Neuron (in vitro differentiated cells): ENCODE measurements at regions not wholly inside any gene's neighbourhood (a gene's known extent, or its start where the extent isn't known, plus 50 kb on each side); places are given as distances from the start of the nearest gene placed in this dataset.

Experiments
- H2AFZ ChIP-seq: one replicate; pipeline ENCODE4 v1.6.1; 2013; ENCODE audit warnings: low read depth, mild to moderate bottlenecking, inconsistent platforms, low read length, moderate library complexity
- H3K27me3 ChIP-seq: one replicate; pipeline ENCODE4 v1.6.1; 2013; ENCODE audit warnings: low read length; ENCODE audit not compliant: insufficient read depth
- H3K36me3 ChIP-seq: one replicate; pipeline ENCODE4 v1.6.1; 2013; ENCODE audit warnings: low read length; ENCODE audit not compliant: insufficient read depth
- H3K4me1 ChIP-seq: one replicate; pipeline ENCODE4 v1.6.1; 2013; ENCODE audit warnings: low read length; ENCODE audit not compliant: insufficient read depth
- H3K4me3 ChIP-seq: 2 replicates; pipeline ENCODE4 v1.5.1; 2013; ENCODE audit warnings: mild to moderate bottlenecking, low read length, moderate library complexity
- H3K9me3 ChIP-seq: one replicate; pipeline ENCODE4 v1.6.1; 2013; ENCODE audit warnings: low read length

DNA sequence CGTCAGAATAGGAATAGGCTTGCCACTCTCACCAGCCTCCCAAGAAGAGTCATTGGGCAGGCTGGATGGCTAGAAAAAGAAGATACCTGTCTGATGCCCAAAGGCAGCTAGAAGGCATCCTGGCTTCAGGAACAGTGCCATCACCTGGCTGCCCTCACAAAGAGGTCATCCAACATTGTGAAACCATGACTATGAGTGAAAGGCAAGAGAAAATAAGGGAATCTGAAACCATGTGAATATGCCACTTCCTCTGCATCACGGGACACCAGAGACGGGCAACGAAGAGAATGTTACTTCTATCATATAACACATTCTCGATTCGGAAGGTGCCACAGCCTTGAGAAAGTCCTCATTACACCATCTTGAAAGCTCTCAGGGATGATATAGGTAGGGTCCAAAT lies 182.0 kb downstream of the DAD1 start:
- Histone ChIP-seq H3K4me1 (peaks cover 4% of the 10 kb centered on the region), H3K36me3 (no peaks in the 10 kb centered on the region), H3K4me3 (no peak overlapping the region), H3K9me3 (no peaks in the 10 kb centered on the region), H2AFZ (no peak overlapping the region), H3K27me3 (no peaks in the 10 kb centered on the region)

- no peak overlapping the region for H3K4me3 ChIP-seq
- H3K4me1 ChIP-seq, result no peaks in the 10 kb centered on the region
- H3K27me3 ChIP-seq, result no peaks in the 10 kb centered on the region
- no peaks in the 10 kb centered on the region for H3K9me3 ChIP-seq
- H3K36me3 ChIP-seq, result no peaks in the 10 kb centered on the region
- H2AFZ ChIP-seq, result no peak overlapping the region
These were observed 183.8 kb downstream of the DAD1 start for GRCh38 chr14:22405201-22405600.

DNA sequence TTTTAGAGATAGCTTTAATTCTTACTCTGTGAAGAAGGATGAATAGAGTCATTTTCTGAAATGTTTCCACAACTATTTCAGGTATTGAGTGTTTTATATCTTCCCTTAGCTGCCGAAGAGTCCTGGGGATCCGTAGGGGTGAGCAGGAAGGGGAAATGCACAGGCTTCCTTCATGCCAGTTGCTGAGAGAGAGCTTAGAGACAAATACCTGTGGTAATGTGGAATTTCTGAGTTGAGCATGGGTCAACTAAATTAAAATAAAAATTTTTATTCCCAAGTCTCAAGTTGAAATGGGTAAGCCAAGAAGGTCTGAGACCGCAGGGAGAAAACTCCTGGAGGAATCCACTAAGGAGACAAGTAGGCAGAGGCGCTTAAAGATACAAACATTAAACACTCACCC lies 185.7 kb downstream of the DAD1 start:
- no peak overlapping the region for H3K4me3 ChIP-seq
- H3K36me3 ChIP-seq, result no peaks in the 10 kb centered on the region
- H2AFZ ChIP-seq, result no peak overlapping the region
- H3K9me3 ChIP-seq, result no peaks in the 10 kb centered on the region
- no peaks in the 10 kb centered on the region for H3K27me3 ChIP-seq
- H3K4me1 ChIP-seq, result no peaks in the 10 kb centered on the region

- H3K9me3 ChIP-seq, result no peaks in the 10 kb centered on the region
- H3K36me3 ChIP-seq, result no peaks in the 10 kb centered on the region
- no peak overlapping the region for H2AFZ ChIP-seq
- no peaks in the 10 kb centered on the region for H3K27me3 ChIP-seq
- H3K4me1 ChIP-seq, result peaks cover 2% of the 10 kb centered on the region
- no peak overlapping the region for H3K4me3 ChIP-seq
These were observed 188.3 kb downstream of the DAD1 start for GRCh38 chr14:22400655-22401259.

DNA sequence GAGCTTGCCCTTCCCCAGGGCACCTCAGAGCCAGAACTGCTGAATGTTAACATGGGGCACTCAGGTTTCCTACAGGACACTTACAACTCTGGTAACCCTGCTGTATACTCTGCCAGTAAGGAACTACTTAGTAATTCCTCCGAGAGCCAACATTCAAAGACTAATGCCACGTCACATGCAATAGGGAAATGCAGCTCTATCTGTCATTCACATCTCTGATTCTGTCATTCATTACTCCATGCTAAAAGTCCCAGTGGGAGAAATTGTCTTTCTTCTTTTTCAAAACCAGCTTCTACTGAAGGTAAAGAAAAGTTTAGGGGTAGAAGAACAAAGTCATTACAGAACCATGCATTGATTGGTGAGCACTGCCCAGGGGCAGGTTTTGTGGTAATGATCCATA lies 189.2 kb downstream of the DAD1 start:
- Histone ChIP-seq H3K27me3 (no peaks in the 10 kb centered on the region), H3K4me1 (peaks cover 2% of the 10 kb centered on the region), H3K4me3 (no peak overlapping the region), H2AFZ (no peak overlapping the region), H3K9me3 (no peaks in the 10 kb centered on the region), H3K36me3 (no peaks in the 10 kb centered on the region)

DNA sequence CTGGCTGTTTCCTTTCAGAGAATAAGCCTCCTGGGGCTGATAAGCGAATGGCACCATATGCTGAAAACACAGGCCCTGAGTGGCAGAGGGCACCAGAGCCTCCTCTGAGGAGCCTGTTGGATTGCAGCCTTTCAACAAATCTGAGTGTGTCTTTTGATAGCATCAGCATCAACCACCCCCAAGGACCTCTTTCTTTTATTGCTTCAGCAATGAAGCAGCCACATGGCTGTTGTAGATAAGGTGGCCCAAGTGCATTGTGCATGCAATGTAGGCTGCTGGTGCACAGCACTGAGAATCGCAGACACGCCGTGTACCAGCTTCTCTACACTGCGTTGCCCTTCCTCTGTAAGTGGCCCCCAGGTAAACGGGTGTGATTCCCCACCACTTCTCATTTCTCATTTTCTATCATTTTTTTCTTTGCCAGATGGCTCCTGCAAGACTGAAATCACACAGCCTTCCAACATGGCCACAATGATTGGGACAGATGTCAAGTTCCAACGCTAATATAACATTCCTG lies 191.7 kb downstream of the DAD1 start:
- H2AFZ ChIP-seq, result no peak overlapping the region
- peaks cover 2% of the 10 kb centered on the region for H3K4me1 ChIP-seq
- H3K36me3 ChIP-seq, result no peaks in the 10 kb centered on the region
- no peak overlapping the region for H3K4me3 ChIP-seq
- no peaks in the 10 kb centered on the region for H3K9me3 ChIP-seq
- H3K27me3 ChIP-seq, result no peaks in the 10 kb centered on the region

- Histone ChIP-seq H3K9me3 (no peaks in the 10 kb centered on the region), H3K36me3 (no peaks in the 10 kb centered on the region), H3K27me3 (no peaks in the 10 kb centered on the region), H2AFZ (no peak overlapping the region), H3K4me1 (peaks cover 4% of the 10 kb centered on the region), H3K4me3 (no peak overlapping the region)
These were observed 193.2 kb downstream of the DAD1 start for GRCh38 chr14:22395803-22396202.

DNA sequence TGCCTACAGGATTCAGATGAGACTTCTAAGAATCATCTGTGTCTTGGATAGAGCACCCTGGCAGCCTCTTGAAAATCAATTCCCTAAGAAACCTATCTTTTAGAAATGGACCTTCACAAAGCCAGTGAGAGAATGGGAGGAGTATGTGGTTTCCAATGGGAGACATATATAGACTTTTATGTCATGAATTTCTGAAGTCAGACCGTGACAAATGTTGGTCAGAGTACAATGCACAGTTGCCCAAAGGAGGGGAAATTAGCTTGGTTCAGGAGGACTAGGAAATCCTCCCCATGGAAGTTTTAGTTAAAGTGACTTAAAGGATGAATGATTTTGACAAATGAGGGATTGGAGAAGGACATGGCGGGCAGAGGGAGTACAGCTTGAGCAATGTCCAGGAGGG lies 194.4 kb downstream of the DAD1 start:
- H3K9me3 ChIP-seq, result no peaks in the 10 kb centered on the region
- no peak overlapping the region for H2AFZ ChIP-seq
- H3K36me3 ChIP-seq, result no peaks in the 10 kb centered on the region
- H3K4me3 ChIP-seq, result no peak overlapping the region
- H3K27me3 ChIP-seq, result no peaks in the 10 kb centered on the region
- H3K4me1 ChIP-seq, result peaks cover 4% of the 10 kb centered on the region

GRCh38 chr14:22393796-22394195 lies 195.2 kb downstream of the DAD1 start:
- H3K27me3 ChIP-seq, result no peaks in the 10 kb centered on the region
- H3K36me3 ChIP-seq, result no peaks in the 10 kb centered on the region
- no peak overlapping the region for H3K4me3 ChIP-seq
- H3K4me1 ChIP-seq, result peaks cover 4% of the 10 kb centered on the region
- H3K9me3 ChIP-seq, result no peaks in the 10 kb centered on the region
- H2AFZ ChIP-seq, result no peak overlapping the region

DNA sequence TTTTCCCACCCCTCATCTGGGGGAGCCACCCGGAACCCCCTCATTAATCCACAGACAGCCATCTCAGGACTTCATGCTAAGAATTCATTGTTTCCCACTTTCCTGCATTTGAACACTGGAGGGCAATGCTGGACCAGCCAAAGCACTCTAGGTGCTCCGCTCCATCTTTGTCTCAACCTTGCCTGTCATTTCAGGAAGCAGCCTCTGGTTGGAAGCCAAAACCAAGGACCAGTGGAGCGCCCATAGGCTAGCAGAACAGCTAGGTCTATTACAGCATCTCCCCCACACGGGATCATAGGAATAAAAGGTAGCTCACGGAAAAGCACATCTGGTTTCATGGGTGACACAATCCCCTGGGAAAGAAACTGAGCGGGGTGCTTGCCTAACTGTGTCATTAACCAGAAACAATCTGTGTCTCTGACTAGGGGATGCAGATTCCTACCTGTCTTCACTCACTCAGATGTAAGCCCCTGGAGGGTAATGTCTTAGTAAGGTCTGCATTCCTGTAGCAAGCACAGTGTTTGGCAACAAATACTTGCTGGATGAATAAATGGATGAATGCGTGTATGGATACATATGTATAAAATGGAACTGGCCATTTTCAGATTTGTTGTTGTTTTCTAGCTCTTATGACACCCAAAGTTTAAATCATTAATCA lies 197.0 kb downstream of the DAD1 start:
- no peaks in the 10 kb centered on the region for H3K9me3 ChIP-seq
- no peaks in the 10 kb centered on the region for H3K27me3 ChIP-seq
- H3K4me3 ChIP-seq, result no peak overlapping the region
- H2AFZ ChIP-seq, result no peak overlapping the region
- H3K36me3 ChIP-seq, result no peaks in the 10 kb centered on the region
- peaks cover 3% of the 10 kb centered on the region for H3K4me1 ChIP-seq

- Histone ChIP-seq H3K27me3 (no peaks in the 10 kb centered on the region), H3K9me3 (no peaks in the 10 kb centered on the region), H3K4me1 (peaks cover 2% of the 10 kb centered on the region), H2AFZ (no peak overlapping the region), H3K36me3 (no peaks in the 10 kb centered on the region), H3K4me3 (no peak overlapping the region)
These were observed 198.1 kb downstream of the DAD1 start for GRCh38 chr14:22390824-22391461.

DNA sequence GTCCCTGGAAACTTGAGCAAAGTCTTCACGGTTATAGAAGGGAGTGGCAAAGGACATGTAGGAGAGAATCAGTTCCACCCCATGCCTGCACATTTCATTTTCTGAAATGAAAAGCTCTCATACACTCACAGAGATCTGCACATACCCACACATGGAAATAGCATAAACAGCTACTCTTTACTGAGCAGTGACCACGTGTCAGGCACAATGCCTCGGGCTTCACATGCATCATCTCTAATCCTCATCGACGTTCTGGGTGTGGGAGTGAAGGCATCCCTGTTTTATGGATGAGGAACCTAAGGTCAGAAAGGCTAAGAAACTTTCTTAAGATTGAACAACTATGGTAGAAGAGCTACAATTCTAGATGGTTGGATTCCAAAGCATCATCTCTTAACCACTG lies 198.8 kb downstream of the DAD1 start:
- H3K9me3 ChIP-seq, result no peaks in the 10 kb centered on the region
- H3K4me3 ChIP-seq, result no peak overlapping the region
- H3K36me3 ChIP-seq, result no peaks in the 10 kb centered on the region
- no peak overlapping the region for H2AFZ ChIP-seq
- peaks cover under 1% of the 10 kb centered on the region for H3K27me3 ChIP-seq
- H3K4me1 ChIP-seq, result peaks cover 2% of the 10 kb centered on the region

DNA sequence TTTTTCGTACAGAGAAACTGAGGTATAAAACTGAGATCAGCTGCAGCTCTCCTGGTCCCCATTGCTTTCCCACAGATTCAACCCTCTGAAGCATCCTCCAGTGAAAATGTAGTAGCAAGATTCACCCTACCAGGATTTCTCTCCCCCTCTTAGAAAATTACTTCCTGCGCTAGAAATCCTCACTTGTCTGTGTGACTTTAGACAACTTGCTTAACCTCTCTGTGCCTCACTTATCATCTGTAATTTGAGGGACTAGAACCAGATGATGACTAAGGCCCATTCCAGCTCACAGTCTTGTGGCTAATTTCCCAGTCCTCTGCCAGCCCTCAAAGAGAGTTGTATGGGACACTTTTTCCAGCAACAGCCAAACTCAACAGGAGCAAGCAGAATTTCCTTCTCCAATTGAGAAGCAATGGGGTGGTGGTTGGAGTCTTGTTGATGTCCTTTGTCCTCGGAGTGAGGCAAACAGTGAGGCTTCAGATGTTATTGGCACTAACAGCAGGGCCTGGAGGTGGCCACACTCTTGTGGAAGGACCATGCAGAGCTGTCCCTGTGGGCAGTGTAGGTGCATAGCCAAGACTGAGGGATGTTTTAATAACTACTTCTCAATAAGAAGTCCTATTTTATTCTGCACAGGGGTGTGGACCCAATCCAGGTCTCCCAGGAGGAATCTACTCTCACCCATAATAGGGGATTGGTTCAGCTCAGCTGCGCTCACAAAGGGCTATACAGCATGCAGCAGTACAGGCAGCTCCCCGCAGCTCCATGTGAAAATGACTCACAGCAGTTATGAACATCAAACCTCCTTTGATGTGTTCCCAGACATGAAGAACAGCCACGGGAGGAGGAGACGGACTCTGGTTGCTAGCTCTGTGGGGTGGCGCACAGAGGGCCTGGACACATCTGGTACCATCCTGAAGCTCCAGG lies 200.1 kb downstream of the DAD1 start:
- Histone ChIP-seq H3K27me3 (peaks cover 8% of the 10 kb centered on the region), H2AFZ (no peak overlapping the region), H3K36me3 (no peaks in the 10 kb centered on the region), H3K4me3 (no peak overlapping the region), H3K9me3 (no peaks in the 10 kb centered on the region), H3K4me1 (peaks cover 2% of the 10 kb centered on the region)
